ENCODE measurements at regions not wholly inside any gene's neighbourhood (a gene's known extent, or its start where the extent isn't known, plus 50 kb on each side); places are given as distances from the start of the nearest gene placed in this dataset.

- no peak for TF ChIP-seq EHF (CRISPR knock-in tag; IDR thresholded peaks at IDR 0.05)
- TF ChIP-seq, protein P1, sequence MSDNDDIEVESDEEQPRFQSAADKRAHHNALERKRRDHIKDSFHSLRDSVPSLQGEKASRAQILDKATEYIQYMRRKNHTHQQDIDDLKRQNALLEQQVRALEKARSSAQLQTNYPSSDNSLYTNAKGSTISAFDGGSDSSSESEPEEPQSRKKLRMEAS (IDR thresholded peaks at IDR 0.05): no peak
- TF ChIP-seq EP300 (IDR thresholded peaks at IDR 0.05): no peak
- no peak for TF ChIP-seq EHMT2 (IDR thresholded peaks at IDR 0.05; ENCODE audit: low read depth)
- TF ChIP-seq RNF2 (IDR thresholded peaks at IDR 0.05; ENCODE audit: borderline replicate concordance, low read depth): no peak
- no peak for TF ChIP-seq ZC3H11A (IDR thresholded peaks at IDR 0.05)
- TF ChIP-seq, protein P2, sequence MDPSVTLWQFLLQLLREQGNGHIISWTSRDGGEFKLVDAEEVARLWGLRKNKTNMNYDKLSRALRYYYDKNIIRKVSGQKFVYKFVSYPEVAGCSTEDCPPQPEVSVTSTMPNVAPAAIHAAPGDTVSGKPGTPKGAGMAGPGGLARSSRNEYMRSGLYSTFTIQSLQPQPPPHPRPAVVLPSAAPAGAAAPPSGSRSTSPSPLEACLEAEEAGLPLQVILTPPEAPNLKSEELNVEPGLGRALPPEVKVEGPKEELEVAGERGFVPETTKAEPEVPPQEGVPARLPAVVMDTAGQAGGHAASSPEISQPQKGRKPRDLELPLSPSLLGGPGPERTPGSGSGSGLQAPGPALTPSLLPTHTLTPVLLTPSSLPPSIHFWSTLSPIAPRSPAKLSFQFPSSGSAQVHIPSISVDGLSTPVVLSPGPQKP (IDR thresholded peaks at IDR 0.05; ENCODE audit: low read depth, low read length): no peak
- no peak for TF ChIP-seq CHD2 (IDR thresholded peaks at IDR 0.05; ENCODE audit: low read length, partially characterized antibody)
- no peak for TF ChIP-seq TFCP2L1 (CRISPR knock-in tag; IDR thresholded peaks at IDR 0.05)
Measured at GRCh38 chr10:108592956-108593355, 1330.4 kb downstream of the XPNPEP1 start (continued).

DNA sequence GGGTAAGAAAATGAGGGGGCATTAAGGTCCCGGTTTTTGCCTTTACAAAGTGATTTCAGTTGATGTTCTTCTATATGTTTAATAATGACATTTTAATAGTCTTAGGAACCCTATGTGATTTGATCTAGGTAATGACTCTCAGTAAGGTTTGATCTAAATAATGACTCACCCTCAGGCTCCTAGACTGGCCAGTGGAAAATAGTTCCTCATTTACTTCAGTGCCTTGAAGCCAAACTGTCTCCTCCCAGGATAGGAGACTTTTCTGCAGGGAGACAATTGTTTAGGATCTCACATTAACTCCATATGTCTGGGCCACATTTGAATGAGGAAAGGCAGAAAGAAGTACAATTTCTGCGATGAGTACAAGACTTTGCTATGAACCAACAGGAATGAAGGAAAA is 1331.9 kb downstream of the XPNPEP1 start:
- Histone ChIP-seq H3K4me1 (no peaks in the 10 kb centered on the region), H3K9me3 (no peaks in the 10 kb centered on the region), H3K4me2 (no peak overlapping the region), H3K27ac (no peak overlapping the region), H3K4me3 (no peak overlapping the region)
- 37% methylated on average over 2 of the region's 2 CpGs for WGBS (ENCODE audit: missing lambda C conversion rate)
- TF ChIP-seq EHMT2 (IDR thresholded peaks at IDR 0.05; ENCODE audit: low read depth) (no peak), EP300 (IDR thresholded peaks at IDR 0.05) (no peak), FOXS1 (CRISPR knock-in tag; IDR thresholded peaks at IDR 0.05) (no peak), SREBF2 (IDR thresholded peaks at IDR 0.05) (no peak), BHLHE40 (IDR thresholded peaks at IDR 0.05; ENCODE audit: low read depth, low read length) (no peak), ZC3H11A (IDR thresholded peaks at IDR 0.05) (no peak), USF2 (IDR thresholded peaks at IDR 0.05) (no peak), RARB (CRISPR knock-in tag; IDR thresholded peaks at IDR 0.05) (no peak), MYC (IDR thresholded peaks at IDR 0.05; ENCODE audit: borderline replicate concordance, low read length) (no peak), ZSCAN20 (CRISPR knock-in tag; IDR thresholded peaks at IDR 0.05) (no peak), POLR2AphosphoS2 (conservative IDR thresholded peaks at IDR 0.05; ENCODE audit: low read length) (no peak)
- TF ChIP-seq, protein P3, sequence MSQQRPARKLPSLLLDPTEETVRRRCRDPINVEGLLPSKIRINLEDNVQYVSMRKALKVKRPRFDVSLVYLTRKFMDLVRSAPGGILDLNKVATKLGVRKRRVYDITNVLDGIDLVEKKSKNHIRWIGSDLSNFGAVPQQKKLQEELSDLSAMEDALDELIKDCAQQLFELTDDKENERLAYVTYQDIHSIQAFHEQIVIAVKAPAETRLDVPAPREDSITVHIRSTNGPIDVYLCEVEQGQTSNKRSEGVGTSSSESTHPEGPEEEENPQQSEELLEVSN (IDR thresholded peaks at IDR 0.05; ENCODE audit: borderline replicate concordance, low read depth): no peak
- ChIA-PET POLR2A (no interaction called here), CTCF (no interaction called here)
- FAIRE-seq (no peak), ATAC-seq (no peak), DNase-seq (ENCODE audit: low read depth in 1 of 2, low spot score in 1 of 2) (no peak)

GRCh38 chr10:108586424-108586823 is 1336.9 kb downstream of the XPNPEP1 start:
- Histone ChIP-seq H3K4me1 (no peaks in the 10 kb centered on the region), H3K27ac (no peak overlapping the region), H3K4me2 (no peak overlapping the region), H3K9me3 (no peaks in the 10 kb centered on the region), H3K4me3 (no peak overlapping the region)
- DNase-seq (ENCODE audit: low read depth in 1 of 2, low spot score in 1 of 2) (no peak), ATAC-seq (no peak), FAIRE-seq (no peak)
- TF ChIP-seq ZC3H11A (IDR thresholded peaks at IDR 0.05): no peak
- WGBS (ENCODE audit: missing lambda C conversion rate): 49% methylated on average over 3 of the region's 3 CpGs
- CTCF ChIA-PET: no interaction called here
- POLR2A ChIA-PET: no interaction called here

DNA sequence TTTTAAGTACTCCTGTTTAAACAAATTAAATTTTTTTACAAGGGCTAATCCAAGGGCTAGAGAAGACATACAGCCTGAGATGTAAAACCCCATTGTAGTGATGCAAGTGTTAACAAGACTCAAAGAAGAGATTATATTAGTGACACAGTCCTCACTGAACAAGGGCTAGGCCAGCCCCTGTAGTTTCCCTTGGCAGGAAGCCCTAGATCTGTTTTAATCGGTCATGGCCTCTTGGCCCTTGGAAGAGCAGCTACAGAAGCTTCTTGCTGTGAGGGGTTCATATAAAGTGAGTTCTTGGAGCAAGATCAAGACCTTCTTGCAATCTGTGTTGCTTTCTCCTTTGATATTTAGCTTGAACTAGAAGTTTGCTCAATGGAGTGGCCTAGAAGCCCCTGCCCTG is 1339.4 kb downstream of the XPNPEP1 start:
- ATAC-seq (no peak), DNase-seq (ENCODE audit: low read depth in 1 of 2, low spot score in 1 of 2) (no peak), FAIRE-seq (no peak)
- ChIA-PET CTCF (no interaction called here), POLR2A (no interaction called here)
- Histone ChIP-seq H3K27ac (no peak overlapping the region), H3K4me3 (no peak overlapping the region), H3K4me1 (no peaks in the 10 kb centered on the region), H3K4me2 (no peak overlapping the region), H3K9me3 (no peaks in the 10 kb centered on the region)
- 5% methylated on average over 1 of the region's 1 CpG for WGBS (ENCODE audit: missing lambda C conversion rate)
- TF ChIP-seq HES2 (IDR thresholded peaks at IDR 0.05) (no peak), EHMT2 (IDR thresholded peaks at IDR 0.05; ENCODE audit: low read depth) (no peak), USF2 (IDR thresholded peaks at IDR 0.05) (no peak), KDM1A (IDR thresholded peaks at IDR 0.05; ENCODE audit: low read depth) (no peak), SREBF2 (IDR thresholded peaks at IDR 0.05) (no peak)
